K562 (cell line): ENCODE measurements at regions not wholly inside any gene's neighbourhood (a gene's known extent, or its start where the extent isn't known, plus 50 kb on each side); places are given as distances from the start of the nearest gene placed in this dataset.

ENCODE experiments used
- BRF1 ChIP-seq: IDR thresholded peaks from 3 replicates; pipeline ENCODE4 v1.6.1; 2011; ENCODE audit warnings: borderline replicate concordance, mild to moderate bottlenecking; ENCODE audit not compliant: insufficient read length; ENCODE audit errors: extremely low read depth
- HNRNPLL ChIP-seq: fragments of 200-400 bp; formaldehyde crosslinking; IDR thresholded peaks from 2 replicates; pipeline ENCODE4 v1.6.1; 2017; ENCODE audit warnings: low read length, low read depth, mild to moderate bottlenecking; ENCODE audit not compliant: poor library complexity, severe bottlenecking
- PREB ChIP-seq: sonication (generic); formaldehyde crosslinking; IDR thresholded peaks from 2 replicates; pipeline ENCODE4 v1.8.1; 2023; ENCODE audit warnings: mild to moderate bottlenecking, missing genetic modification reagents
- ZBTB40 ChIP-seq, 2 experiments: fragments of 450-650 bp in 1 of 2; sonication (generic) in 1 of 2; formaldehyde crosslinking in 1 of 2; IDR thresholded peaks; 2 replicates each; pipeline versions ENCODE4 v1.7.1 to v1.9.0; 2016 to 2022; ENCODE audit warnings: inconsistent platforms in 1 of 2, mild to moderate bottlenecking in 1 of 2, missing genetic modification reagents in 1 of 2
- ZNF121 ChIP-seq: sonication (generic); formaldehyde crosslinking; conservative IDR thresholded peaks from 2 replicates; pipeline ENCODE4 v1.8.0; 2022; ENCODE audit warnings: missing genetic modification reagents
- ZNF217 ChIP-seq: sonication (generic); formaldehyde crosslinking; IDR thresholded peaks from 2 replicates; pipeline ENCODE4 v1.8.0; 2022; ENCODE audit warnings: mild to moderate bottlenecking, missing genetic modification reagents

DNA sequence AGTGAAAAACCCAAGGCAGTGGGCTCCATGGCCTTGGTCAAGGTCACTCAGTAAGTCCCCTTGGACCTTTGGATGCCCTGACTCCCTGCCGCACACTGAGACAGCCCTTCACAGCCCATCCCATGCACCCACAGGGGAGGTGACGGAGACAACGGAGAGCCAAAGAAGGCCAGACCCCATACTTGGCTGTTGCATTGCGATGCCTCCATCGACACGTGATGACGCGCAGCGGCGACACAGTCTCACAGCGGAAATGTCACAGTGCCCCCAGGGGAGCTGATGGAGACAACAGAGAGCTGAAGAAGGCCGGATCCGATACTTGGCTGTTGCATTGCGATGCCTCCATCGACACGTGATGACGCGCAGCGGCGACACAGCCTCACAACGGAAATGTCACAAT, 282.4 kb downstream of the TEX29 start (continued):
- TF ChIP-seq ZBTB40 (IDR thresholded peaks at IDR 0.05) (no peak), ZBTB40 (CRISPR knock-in tag; IDR thresholded peaks at IDR 0.05) (no peak), BRF1 (no peak), HNRNPLL (no peak), ZNF121 (CRISPR knock-in tag) (no peak), ZNF217 (CRISPR knock-in tag) (no peak), PREB (CRISPR knock-in tag) (no peak)
